ENCODE measurements at regions not wholly inside any gene's neighbourhood (a gene's known extent, or its start where the extent isn't known, plus 50 kb on each side); places are given as distances from the start of the nearest gene placed in this dataset.

DNA sequence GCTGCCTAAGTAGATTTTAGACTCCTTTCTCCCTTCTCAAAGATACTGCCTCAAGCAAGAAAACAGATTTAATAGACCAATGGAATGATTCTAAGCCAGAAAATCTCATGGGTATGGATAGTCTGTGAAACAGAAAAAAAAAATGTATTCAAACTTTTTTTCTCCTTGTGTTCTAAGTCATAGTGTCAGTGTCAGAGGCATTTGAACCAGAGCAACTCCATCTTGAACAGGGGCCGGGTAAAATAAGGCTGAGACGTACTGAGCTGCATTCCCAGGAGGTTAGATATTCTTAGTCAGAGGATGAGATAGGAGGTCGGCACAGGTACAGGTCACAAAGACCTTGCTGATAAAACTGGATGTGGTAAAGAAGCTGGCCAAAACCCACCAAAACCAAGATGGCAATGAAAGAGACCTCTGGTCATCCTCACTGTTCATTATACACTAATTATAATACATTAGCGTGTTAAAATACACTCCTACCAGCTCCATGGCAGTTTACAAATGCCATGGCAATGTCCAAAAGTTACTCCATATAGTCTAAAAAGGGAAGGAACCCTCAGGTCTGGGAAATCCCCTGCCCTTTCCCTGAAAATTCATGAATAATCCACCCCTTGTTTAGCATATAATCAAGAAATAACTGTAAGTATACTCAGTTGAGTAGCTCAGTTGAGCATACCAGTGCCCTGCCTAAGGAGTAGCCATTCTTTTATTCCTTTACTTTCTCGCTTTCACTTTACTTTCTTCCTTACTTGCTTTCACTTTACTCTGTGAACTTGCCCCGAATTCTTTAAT is 72.8 kb upstream of the GOLGA8B start:
- TF ChIP-seq POLR2A (IDR thresholded peaks at IDR 0.05) (no peak), CTCF (IDR thresholded peaks at IDR 0.05) (no peak)

Data from lower leg skin (tissue), 3 donors.